Smooth muscle cell (in vitro differentiated cells): ENCODE measurements at regions not wholly inside any gene's neighbourhood (a gene's known extent, or its start where the extent isn't known, plus 50 kb on each side); places are given as distances from the start of the nearest gene placed in this dataset.

Experiments used
- DNase-seq: peaks from one replicate; lab custom pipeline; 2025; ENCODE audit not compliant: unreplicated experiment; lab: John Stamatoyannopoulos, UW
- H2AFZ ChIP-seq: fragments of 200-600 bp; sonication (generic); 2 replicates; pipeline ENCODE4 v1.6.0; 2016; ENCODE audit warnings: antibody characterized with exemption, low read depth, mild to moderate bottlenecking
- H3F3A ChIP-seq: fragments of 200-600 bp; sonication (generic); 2 replicates; pipeline ENCODE4 v1.6.0; 2017; ENCODE audit warnings: antibody characterized with exemption, low read depth
- H3K27ac ChIP-seq: fragments of 200-600 bp; sonication (generic); 2 replicates; pipeline ENCODE4 v1.5.1; 2016; ENCODE audit warnings: low read depth, mild to moderate bottlenecking
- H3K27me3 ChIP-seq: fragments of 200-600 bp; sonication (generic); 2 replicates; pipeline ENCODE4 v1.6.1; 2016; ENCODE audit warnings: low read depth, mild to moderate bottlenecking
- H3K36me3 ChIP-seq: fragments of 200-600 bp; sonication (generic); 2 replicates; pipeline ENCODE4 v1.5.1; 2016; ENCODE audit warnings: low read depth
- H3K4me1 ChIP-seq: fragments of 200-600 bp; sonication (generic); 2 replicates; pipeline ENCODE4 v1.5.1; 2016; ENCODE audit warnings: low read depth
- H3K4me2 ChIP-seq: fragments of 200-600 bp; sonication (generic); 2 replicates; pipeline ENCODE4 v1.6.0; 2016; ENCODE audit warnings: mild to moderate bottlenecking
- H3K4me3 ChIP-seq: fragments of 200-600 bp; sonication (generic); 2 replicates; pipeline ENCODE4 v1.5.1; 2016; ENCODE audit warnings: mild to moderate bottlenecking
- H3K79me2 ChIP-seq: fragments of 200-600 bp; sonication (generic); 2 replicates; pipeline ENCODE4 v1.6.0; 2016; ENCODE audit warnings: low read depth, mild to moderate bottlenecking
- H3K9ac ChIP-seq: fragments of 200-600 bp; sonication (generic); 2 replicates; pipeline ENCODE4 v1.6.0; 2016; ENCODE audit warnings: low read depth
- H3K9me3 ChIP-seq: fragments of 200-600 bp; sonication (generic); replicated peaks from 2 replicates; pipeline ENCODE4 v1.5.1; 2016; ENCODE audit warnings: low read depth
- H4K20me1 ChIP-seq: fragments of 200-600 bp; sonication (generic); 2 replicates; pipeline ENCODE4 v1.6.0; 2016; ENCODE audit warnings: low read depth
- WGBS: methylation state at CpG from one replicate; pipeline ENCODE4 v1.1.7; 2016; ENCODE audit warnings: low lambda C conversion rate; 5-methylcytosine and 5-hydroxymethylcytosine counted together
- TF ChIP-seq, protein P1 (sequence below): fragments of 200-600 bp; sonication (generic); IDR thresholded peaks from 2 replicates; pipeline ENCODE4 v1.5.1; 2017; ENCODE audit warnings: borderline replicate concordance, mild to moderate bottlenecking, antibody characterized with exemption; ENCODE audit not compliant: insufficient read depth, poor library complexity, severe bottlenecking

GRCh38 chr5:8185852-8186251 is 316.9 kb downstream of the MTRR start:
- Histone ChIP-seq H3K9ac (no peak overlapping the region), H2AFZ (no peak overlapping the region), H3K79me2 (no peaks in the 10 kb centered on the region), H3K4me3 (no peak overlapping the region), H3K36me3 (no peaks in the 10 kb centered on the region), H3K4me2 (no peak overlapping the region), H4K20me1 (no peaks in the 10 kb centered on the region), H3F3A (no peaks in the 10 kb centered on the region), H3K4me1 (no peaks in the 10 kb centered on the region), H3K9me3 (no peaks in the 10 kb centered on the region), H3K27me3 (no peaks in the 10 kb centered on the region), H3K27ac (no peak overlapping the region)
- DNase-seq = no peak
- WGBS = 73% methylated on average over 1 of the region's 1 CpG
- TF ChIP-seq, protein P1, sequence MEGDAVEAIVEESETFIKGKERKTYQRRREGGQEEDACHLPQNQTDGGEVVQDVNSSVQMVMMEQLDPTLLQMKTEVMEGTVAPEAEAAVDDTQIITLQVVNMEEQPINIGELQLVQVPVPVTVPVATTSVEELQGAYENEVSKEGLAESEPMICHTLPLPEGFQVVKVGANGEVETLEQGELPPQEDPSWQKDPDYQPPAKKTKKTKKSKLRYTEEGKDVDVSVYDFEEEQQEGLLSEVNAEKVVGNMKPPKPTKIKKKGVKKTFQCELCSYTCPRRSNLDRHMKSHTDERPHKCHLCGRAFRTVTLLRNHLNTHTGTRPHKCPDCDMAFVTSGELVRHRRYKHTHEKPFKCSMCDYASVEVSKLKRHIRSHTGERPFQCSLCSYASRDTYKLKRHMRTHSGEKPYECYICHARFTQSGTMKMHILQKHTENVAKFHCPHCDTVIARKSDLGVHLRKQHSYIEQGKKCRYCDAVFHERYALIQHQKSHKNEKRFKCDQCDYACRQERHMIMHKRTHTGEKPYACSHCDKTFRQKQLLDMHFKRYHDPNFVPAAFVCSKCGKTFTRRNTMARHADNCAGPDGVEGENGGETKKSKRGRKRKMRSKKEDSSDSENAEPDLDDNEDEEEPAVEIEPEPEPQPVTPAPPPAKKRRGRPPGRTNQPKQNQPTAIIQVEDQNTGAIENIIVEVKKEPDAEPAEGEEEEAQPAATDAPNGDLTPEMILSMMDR = no peak

DNA sequence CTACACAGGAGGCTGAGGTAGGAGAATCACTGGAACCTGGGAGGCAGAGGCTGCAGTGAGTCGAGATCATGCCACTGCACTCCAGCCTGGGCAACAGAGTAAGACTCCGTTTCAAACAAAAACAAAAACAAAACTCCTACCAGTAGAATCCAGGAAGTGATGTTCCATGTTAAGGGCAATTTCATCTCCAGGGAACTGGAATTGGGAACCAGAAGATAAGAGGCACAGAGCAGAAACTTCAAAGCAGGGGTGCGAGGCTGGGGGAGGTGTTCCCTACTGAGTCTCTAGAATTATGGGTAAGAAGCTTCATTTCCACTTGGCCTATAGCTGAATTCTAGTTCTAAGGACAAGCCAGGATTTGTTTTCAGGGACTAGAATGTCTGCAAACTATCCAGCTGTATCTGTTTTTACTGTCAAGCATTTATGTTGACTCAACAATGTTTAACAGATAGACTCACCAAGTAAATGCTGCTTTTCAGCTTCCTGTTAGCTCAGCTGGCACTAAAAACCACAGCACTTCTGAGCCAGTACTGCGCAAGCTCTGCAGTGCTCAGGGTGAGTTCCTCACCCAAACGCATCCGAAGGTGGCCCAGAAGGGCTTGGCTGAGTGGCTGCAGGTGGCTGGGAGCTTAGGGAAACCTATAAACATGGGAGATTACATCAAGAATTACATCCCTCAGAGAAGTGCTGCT is 320.1 kb downstream of the MTRR start:
- no peaks in the 10 kb centered on the region for H3K9me3 ChIP-seq
- H3K36me3 ChIP-seq = no peaks in the 10 kb centered on the region
- H3K4me1 ChIP-seq = no peaks in the 10 kb centered on the region
- no peaks in the 10 kb centered on the region for H3K27me3 ChIP-seq
- H3K4me3 ChIP-seq = no peak overlapping the region
- no peak overlapping the region for H3K4me2 ChIP-seq
- DNase-seq = no peak
- no peak overlapping the region for H3K9ac ChIP-seq
- no peaks in the 10 kb centered on the region for H3F3A ChIP-seq
- no peak overlapping the region for H3K27ac ChIP-seq
- TF ChIP-seq, protein P1 = no peak
- H2AFZ ChIP-seq = no peak overlapping the region
- no peaks in the 10 kb centered on the region for H3K79me2 ChIP-seq
- H4K20me1 ChIP-seq = no peaks in the 10 kb centered on the region
- WGBS = 59% methylated on average over 6 of the region's 6 CpGs

- no peak overlapping the region for H3K27ac ChIP-seq
- H4K20me1 ChIP-seq = no peaks in the 10 kb centered on the region
- H3F3A ChIP-seq = no peaks in the 10 kb centered on the region
- no peak overlapping the region for H2AFZ ChIP-seq
- H3K9ac ChIP-seq = no peak overlapping the region
- no peak overlapping the region for H3K4me3 ChIP-seq
- no peaks in the 10 kb centered on the region for H3K4me1 ChIP-seq
- no peaks in the 10 kb centered on the region for H3K27me3 ChIP-seq
- TF ChIP-seq, protein P1 = no peak
- WGBS = 85% methylated on average over 3 of the region's 3 CpGs
- no peaks in the 10 kb centered on the region for H3K9me3 ChIP-seq
- no peaks in the 10 kb centered on the region for H3K36me3 ChIP-seq
- H3K4me2 ChIP-seq = no peak overlapping the region
- DNase-seq = no peak
- no peaks in the 10 kb centered on the region for H3K79me2 ChIP-seq
Measured at GRCh38 chr5:8192840-8193239, 323.9 kb downstream of the MTRR start.

- Histone ChIP-seq H3K9me3 (no peaks in the 10 kb centered on the region), H3F3A (no peaks in the 10 kb centered on the region), H3K27ac (no peak overlapping the region), H3K36me3 (no peaks in the 10 kb centered on the region), H3K9ac (no peak overlapping the region), H3K27me3 (no peaks in the 10 kb centered on the region), H2AFZ (no peak overlapping the region), H3K4me3 (no peak overlapping the region), H3K4me2 (no peak overlapping the region), H3K79me2 (no peaks in the 10 kb centered on the region), H3K4me1 (no peaks in the 10 kb centered on the region), H4K20me1 (no peaks in the 10 kb centered on the region)
- TF ChIP-seq, protein P1 = no peak
- no peak for DNase-seq
- WGBS = 64% methylated on average over 2 of the region's 2 CpGs
Measured at GRCh38 chr5:8196061-8196460, 327.1 kb downstream of the MTRR start.
